ENCODE measurements at regions not wholly inside any gene's neighbourhood (a gene's known extent, or its start where the extent isn't known, plus 50 kb on each side); places are given as distances from the start of the nearest gene placed in this dataset.

GRCh38 chr7:46636022-46636421 lies 715.0 kb upstream of the IGFBP3 start:
- no peak for DNase-seq
- no peaks in the 10 kb centered on the region for H3K9me3 ChIP-seq
- no peaks in the 10 kb centered on the region for H3K4me1 ChIP-seq
- no peaks in the 10 kb centered on the region for H3K27me3 ChIP-seq
- intact Hi-C loops (cut with DNase I; ENCODE audit: low total_unique reads): no loop called here
- no peak overlapping the region for H3K4me3 ChIP-seq
- no peaks in the 10 kb centered on the region for H3K36me3 ChIP-seq
- TF ChIP-seq, protein P1, sequence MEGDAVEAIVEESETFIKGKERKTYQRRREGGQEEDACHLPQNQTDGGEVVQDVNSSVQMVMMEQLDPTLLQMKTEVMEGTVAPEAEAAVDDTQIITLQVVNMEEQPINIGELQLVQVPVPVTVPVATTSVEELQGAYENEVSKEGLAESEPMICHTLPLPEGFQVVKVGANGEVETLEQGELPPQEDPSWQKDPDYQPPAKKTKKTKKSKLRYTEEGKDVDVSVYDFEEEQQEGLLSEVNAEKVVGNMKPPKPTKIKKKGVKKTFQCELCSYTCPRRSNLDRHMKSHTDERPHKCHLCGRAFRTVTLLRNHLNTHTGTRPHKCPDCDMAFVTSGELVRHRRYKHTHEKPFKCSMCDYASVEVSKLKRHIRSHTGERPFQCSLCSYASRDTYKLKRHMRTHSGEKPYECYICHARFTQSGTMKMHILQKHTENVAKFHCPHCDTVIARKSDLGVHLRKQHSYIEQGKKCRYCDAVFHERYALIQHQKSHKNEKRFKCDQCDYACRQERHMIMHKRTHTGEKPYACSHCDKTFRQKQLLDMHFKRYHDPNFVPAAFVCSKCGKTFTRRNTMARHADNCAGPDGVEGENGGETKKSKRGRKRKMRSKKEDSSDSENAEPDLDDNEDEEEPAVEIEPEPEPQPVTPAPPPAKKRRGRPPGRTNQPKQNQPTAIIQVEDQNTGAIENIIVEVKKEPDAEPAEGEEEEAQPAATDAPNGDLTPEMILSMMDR (IDR thresholded peaks at IDR 0.05): no peak
- no peak for TF ChIP-seq POLR2A (IDR thresholded peaks at IDR 0.05)
- H3K27ac ChIP-seq: no peak overlapping the region

GRCh38 chr7:46633630-46634240 lies 712.7 kb upstream of the IGFBP3 start:
- no peak overlapping the region for H3K27ac ChIP-seq
- TF ChIP-seq POLR2A (IDR thresholded peaks at IDR 0.05): no peak
- TF ChIP-seq, protein P1 (IDR thresholded peaks at IDR 0.05): no peak
- H3K36me3 ChIP-seq: no peaks in the 10 kb centered on the region
- DNase-seq: no peak
- H3K9me3 ChIP-seq: no peaks in the 10 kb centered on the region
- no peaks in the 10 kb centered on the region for H3K4me1 ChIP-seq
- no peak overlapping the region for H3K4me3 ChIP-seq
- H3K27me3 ChIP-seq: no peaks in the 10 kb centered on the region
- intact Hi-C loops (cut with DNase I; ENCODE audit: low total_unique reads): no loop called here

GRCh38 chr7:46633200-46633599 lies 712.1 kb upstream of the IGFBP3 start:
- H3K27ac ChIP-seq: no peak overlapping the region
- no peaks in the 10 kb centered on the region for H3K27me3 ChIP-seq
- H3K4me3 ChIP-seq: no peak overlapping the region
- no peaks in the 10 kb centered on the region for H3K4me1 ChIP-seq
- no peak for TF ChIP-seq POLR2A (IDR thresholded peaks at IDR 0.05)
- TF ChIP-seq, protein P1 (IDR thresholded peaks at IDR 0.05): no peak
- H3K36me3 ChIP-seq: no peaks in the 10 kb centered on the region
- intact Hi-C loops (cut with DNase I; ENCODE audit: low total_unique reads): no loop called here
- no peaks in the 10 kb centered on the region for H3K9me3 ChIP-seq
- DNase-seq: no peak

DNA sequence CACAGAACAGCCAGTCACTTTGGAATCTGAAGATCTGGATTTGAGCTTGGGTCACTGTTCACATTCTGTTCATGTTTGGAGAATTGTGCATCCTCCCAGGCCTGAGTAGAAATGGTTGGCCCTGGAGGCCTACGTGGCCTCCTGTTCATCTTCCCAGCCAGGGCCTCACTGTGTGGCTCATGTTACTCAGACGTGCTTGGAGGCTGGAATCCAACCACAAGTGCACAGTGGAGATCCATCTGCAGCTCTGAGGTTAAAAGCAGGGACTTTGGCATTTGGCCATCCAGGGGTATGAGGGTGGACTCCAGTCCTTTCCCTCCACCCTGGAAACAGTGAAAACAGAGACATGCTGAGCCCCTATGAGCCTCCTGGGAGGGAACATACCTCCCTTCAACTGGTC lies 709.0 kb upstream of the IGFBP3 start:
- H3K4me1 ChIP-seq: no peaks in the 10 kb centered on the region
- H3K4me3 ChIP-seq: no peak overlapping the region
- TF ChIP-seq, protein P1 (IDR thresholded peaks at IDR 0.05): no peak
- TF ChIP-seq POLR2A (IDR thresholded peaks at IDR 0.05): no peak
- DNase-seq: no peak
- intact Hi-C loops (cut with DNase I; ENCODE audit: low total_unique reads): no loop called here
- H3K36me3 ChIP-seq: no peaks in the 10 kb centered on the region
- no peaks in the 10 kb centered on the region for H3K27me3 ChIP-seq
- no peaks in the 10 kb centered on the region for H3K9me3 ChIP-seq
- H3K27ac ChIP-seq: no peak overlapping the region

DNA sequence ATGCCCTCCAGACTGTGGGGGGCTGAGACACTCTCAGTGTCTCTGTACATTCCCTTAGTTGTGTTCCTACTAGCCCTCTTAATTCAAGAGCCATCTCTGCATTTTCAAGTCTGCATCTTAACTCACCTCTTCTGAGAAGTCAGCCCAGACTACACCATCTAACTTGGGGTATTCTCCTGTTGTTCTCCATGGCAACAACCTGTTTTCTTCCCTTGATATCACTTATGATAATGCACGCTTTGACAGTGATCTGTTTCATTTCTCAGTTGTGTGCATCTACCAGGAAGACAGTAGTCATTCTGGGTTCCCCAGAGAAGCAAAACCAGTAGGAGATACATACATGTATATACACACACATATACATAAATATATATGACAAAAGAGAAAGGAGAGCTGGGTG lies 707.3 kb upstream of the IGFBP3 start:
- H3K27me3 ChIP-seq: no peaks in the 10 kb centered on the region
- DNase-seq: no peak
- intact Hi-C loops (cut with DNase I; ENCODE audit: low total_unique reads): no loop called here
- H3K36me3 ChIP-seq: no peaks in the 10 kb centered on the region
- no peaks in the 10 kb centered on the region for H3K4me1 ChIP-seq
- no peaks in the 10 kb centered on the region for H3K9me3 ChIP-seq
- no peak overlapping the region for H3K4me3 ChIP-seq
- TF ChIP-seq, protein P1 (IDR thresholded peaks at IDR 0.05): no peak
- TF ChIP-seq POLR2A (IDR thresholded peaks at IDR 0.05): no peak
- H3K27ac ChIP-seq: no peak overlapping the region
